ENCODE measurements at regions not wholly inside any gene's neighbourhood (a gene's known extent, or its start where the extent isn't known, plus 50 kb on each side); places are given as distances from the start of the nearest gene placed in this dataset.

- no peak for TF ChIP-seq CTCF (IDR thresholded peaks at IDR 0.05; ENCODE audit: insufficient read depth, low read length, poor library complexity, severe bottlenecking)
- no peak for TF ChIP-seq EZH2phosphoT487 (conservative IDR thresholded peaks at IDR 0.05; ENCODE audit: low read length)
These were observed 235.6 kb downstream of the ERMARD start for GRCh38 chr6:169986848-169987498.

Measured in SU-DHL-6 (cell line).